VCaP (cell line): ENCODE measurements at regions not wholly inside any gene's neighbourhood (a gene's known extent, or its start where the extent isn't known, plus 50 kb on each side); places are given as distances from the start of the nearest gene placed in this dataset.
"Not testable (repeated sequence)": the region's sequence is repeated elsewhere in the genome, so short reads cannot be mapped to it uniquely, and the experiment has no call there.

Source experiments
- H3K27ac ChIP-seq: fragments of 450-650 bp; 2 replicates; pipeline ENCODE4 v1.5.1; 2017
- TF ChIP-seq, protein P1 (sequence below): fragments of 450-650 bp; conservative IDR thresholded peaks from 2 replicates; pipeline ENCODE4 v1.5.1; 2017; ENCODE audit warnings: mild to moderate bottlenecking, moderate library complexity

DNA sequence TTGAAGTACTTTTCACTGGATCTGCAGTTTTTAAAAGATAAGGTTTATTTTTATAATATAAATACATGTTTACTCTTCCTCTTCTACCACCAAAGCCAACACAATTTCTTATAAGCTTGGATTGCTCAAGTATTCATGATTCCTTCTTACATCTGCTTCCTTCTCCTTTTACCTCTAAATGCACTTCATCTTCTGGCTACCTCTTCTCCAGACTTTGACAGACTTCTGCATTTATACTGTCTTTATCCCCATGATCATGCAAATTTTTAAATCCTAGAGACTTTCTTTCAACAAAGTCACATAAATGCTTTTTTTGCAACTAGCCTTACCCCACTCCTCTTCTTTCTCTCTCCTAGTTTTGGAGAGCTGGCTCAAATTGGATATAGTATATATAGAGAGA is 142.9 kb downstream of the TFAP2B start:
- TF ChIP-seq, protein P1, sequence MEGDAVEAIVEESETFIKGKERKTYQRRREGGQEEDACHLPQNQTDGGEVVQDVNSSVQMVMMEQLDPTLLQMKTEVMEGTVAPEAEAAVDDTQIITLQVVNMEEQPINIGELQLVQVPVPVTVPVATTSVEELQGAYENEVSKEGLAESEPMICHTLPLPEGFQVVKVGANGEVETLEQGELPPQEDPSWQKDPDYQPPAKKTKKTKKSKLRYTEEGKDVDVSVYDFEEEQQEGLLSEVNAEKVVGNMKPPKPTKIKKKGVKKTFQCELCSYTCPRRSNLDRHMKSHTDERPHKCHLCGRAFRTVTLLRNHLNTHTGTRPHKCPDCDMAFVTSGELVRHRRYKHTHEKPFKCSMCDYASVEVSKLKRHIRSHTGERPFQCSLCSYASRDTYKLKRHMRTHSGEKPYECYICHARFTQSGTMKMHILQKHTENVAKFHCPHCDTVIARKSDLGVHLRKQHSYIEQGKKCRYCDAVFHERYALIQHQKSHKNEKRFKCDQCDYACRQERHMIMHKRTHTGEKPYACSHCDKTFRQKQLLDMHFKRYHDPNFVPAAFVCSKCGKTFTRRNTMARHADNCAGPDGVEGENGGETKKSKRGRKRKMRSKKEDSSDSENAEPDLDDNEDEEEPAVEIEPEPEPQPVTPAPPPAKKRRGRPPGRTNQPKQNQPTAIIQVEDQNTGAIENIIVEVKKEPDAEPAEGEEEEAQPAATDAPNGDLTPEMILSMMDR, result no peak
- no peak overlapping the region for H3K27ac ChIP-seq

DNA sequence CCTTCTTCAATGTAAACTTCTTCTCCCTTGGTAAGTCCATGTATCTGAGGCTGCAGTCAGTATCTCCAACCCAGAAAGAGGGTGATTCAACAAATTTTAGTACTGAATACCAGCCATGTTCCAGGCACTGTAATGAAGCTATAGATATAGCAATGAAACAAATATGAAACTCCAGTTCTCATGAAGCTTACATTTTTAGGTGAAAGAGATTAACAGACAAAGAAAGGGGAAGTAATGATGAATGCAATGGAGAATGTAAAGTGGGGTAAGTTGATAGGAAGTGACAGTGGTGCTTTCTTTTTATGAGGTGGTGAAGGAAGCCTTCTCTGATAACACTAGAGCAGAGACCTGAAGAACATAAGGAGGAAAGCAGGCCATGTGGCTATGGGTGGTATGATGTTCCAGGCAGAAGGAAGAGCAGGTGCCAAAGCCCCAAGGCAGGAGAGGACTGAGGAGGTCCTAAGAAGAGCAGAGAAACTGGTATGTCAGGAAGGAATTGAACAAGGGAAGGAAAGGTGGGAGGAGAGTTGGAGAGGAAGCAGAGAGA is 143.6 kb downstream of the TFAP2B start:
- TF ChIP-seq, protein P1, result no peak
- no peak overlapping the region for H3K27ac ChIP-seq

DNA sequence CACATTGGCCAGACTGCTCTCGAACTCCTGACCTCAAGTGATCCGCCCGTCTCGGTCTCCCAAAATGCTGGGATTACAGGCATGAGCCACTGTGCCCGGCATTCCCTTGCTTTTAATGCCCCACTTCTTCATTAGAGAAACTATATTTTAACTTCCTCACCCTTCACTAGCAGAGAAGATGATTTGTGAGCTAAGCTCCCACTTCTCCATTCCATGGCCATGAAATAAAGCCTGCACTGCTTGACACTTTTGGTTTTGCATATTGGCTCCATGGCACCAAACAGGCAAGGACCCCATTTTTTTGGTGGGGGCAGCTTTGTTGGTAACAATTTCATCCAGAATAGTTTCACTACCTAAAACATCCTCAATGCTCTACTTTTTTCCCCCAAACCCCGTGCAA is 145.3 kb downstream of the TFAP2B start:
- H3K27ac ChIP-seq, result no peak overlapping the region
- TF ChIP-seq, protein P1, result no peak

DNA sequence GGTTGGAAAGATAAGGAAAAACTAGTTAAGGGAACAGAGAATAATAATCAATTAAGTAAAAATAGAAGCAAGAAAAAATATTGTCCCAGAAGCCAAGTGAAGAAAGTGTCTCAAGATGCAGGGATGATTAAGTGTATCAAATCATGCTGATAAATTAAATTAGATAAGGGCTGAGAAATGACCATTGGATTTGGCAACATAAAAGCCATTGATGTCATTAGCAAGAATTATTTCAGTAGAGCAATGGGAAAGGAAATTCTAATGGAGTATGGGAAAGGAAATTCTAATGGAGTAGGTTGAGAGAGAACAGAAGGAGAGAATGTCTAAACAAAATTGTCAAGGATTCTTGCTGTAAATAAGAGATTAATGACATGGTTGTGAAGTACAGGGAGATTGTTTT is 146.8 kb downstream of the TFAP2B start:
- TF ChIP-seq, protein P1, result no peak
- H3K27ac ChIP-seq, result no peak overlapping the region

DNA sequence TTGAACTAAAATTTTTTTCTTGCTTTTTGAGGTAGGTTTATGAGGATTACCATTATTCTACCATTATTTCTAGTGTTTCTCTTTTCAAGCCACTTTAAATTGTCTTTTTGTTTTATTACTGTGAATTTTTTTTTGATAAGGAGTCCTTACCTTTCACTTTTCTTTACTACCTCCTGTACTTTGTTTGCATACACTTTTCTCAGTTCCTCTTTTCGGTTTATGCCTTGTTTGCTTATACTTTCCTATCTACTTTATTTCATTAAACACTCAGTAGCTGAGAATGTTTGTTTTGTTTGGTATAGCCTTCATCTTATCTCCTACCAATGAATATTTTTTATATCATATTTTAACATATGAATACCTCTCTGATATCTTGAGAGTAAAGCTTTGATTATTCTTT is 147.9 kb downstream of the TFAP2B start:
- TF ChIP-seq, protein P1, result no peak

DNA sequence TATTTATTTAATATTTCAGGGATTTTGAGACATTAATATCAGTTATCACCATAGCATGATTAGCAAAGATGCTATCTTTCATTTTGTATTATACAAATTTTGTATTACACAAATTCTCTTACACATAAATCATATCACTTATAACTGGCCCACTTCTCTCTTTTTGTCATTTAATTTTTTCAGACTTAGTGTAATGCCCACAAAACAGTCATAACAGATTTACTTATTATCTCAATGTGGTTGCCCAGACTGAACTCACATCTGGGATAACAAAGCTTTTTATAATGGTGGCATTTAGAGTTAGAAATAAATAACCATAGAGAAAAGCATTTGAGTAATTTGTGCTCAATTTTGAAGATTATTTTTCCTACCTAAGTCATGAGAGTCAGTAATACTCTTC is 148.3 kb downstream of the TFAP2B start:
- TF ChIP-seq, protein P1, result no peak
- H3K27ac ChIP-seq, result no peak overlapping the region

More for the DNA sequence above, 147.9 kb downstream of the TFAP2B start:
- no peak overlapping the region for H3K27ac ChIP-seq

DNA sequence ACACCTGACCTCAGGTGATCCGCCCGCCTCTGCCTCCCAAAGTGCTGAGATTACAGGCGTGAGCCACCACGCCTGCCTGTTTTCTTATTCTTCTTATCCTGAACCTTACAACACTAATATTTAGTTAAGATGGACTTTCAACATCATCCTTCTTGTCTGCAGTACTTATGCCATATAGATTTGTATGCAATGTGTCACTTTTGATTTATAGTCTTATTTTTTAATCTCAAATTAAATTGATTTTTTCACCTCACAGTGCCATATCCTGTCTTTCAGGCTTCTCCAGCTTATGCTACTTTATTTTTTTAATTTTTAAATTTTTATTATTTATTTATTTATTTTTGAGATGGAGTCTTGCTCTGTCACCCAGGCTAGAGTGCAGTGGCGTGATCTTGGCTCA is 149.6 kb downstream of the TFAP2B start:
- not testable (repeated sequence) for H3K27ac ChIP-seq

DNA sequence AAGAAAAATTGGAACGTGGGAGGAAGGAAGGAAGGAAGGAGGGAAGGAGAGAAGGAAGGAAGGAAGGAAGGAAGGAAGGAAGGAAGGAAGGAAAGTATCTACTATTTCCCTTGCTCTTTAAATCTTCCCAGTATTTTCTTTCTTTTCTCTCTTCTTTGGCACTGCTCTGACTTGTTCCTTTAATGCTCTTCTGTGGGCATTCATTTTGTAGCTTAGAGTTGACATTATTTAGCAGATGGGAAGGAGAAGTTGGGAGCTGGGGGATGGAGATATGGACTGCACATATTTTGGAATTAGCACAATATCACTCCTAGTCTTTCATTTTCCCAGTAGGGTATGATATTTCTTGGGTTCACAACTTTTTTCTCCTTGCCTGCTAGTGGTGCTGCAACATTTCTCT is 152.2 kb downstream of the TFAP2B start:
- TF ChIP-seq, protein P1, result no peak
- no peak overlapping the region for H3K27ac ChIP-seq
